ENCODE measurements at regions not wholly inside any gene's neighbourhood (a gene's known extent, or its start where the extent isn't known, plus 50 kb on each side); places are given as distances from the start of the nearest gene placed in this dataset.

DNA sequence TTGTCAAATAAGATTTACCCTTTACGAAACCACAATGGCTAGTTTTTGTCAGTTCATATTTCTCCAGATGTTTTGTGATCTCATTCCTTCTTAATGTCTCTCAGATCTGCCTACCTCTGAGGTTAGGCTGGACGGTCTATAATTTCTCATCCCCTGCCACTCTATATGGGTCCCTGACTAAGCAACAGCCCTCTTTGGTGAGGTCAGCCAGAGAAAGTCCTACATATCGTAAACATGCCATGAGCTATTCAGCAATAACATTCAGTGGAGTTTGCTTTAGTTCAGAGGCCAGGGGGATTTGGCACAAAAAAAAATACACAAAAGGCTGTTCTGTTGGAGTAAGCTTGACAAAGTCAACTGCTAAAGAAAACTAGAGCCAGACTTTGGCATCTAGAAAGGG lies 192.1 kb upstream of the NCKAP5 start:
- TF ChIP-seq, protein P1, sequence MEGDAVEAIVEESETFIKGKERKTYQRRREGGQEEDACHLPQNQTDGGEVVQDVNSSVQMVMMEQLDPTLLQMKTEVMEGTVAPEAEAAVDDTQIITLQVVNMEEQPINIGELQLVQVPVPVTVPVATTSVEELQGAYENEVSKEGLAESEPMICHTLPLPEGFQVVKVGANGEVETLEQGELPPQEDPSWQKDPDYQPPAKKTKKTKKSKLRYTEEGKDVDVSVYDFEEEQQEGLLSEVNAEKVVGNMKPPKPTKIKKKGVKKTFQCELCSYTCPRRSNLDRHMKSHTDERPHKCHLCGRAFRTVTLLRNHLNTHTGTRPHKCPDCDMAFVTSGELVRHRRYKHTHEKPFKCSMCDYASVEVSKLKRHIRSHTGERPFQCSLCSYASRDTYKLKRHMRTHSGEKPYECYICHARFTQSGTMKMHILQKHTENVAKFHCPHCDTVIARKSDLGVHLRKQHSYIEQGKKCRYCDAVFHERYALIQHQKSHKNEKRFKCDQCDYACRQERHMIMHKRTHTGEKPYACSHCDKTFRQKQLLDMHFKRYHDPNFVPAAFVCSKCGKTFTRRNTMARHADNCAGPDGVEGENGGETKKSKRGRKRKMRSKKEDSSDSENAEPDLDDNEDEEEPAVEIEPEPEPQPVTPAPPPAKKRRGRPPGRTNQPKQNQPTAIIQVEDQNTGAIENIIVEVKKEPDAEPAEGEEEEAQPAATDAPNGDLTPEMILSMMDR (IDR thresholded peaks at IDR 0.05): no peak

DNA sequence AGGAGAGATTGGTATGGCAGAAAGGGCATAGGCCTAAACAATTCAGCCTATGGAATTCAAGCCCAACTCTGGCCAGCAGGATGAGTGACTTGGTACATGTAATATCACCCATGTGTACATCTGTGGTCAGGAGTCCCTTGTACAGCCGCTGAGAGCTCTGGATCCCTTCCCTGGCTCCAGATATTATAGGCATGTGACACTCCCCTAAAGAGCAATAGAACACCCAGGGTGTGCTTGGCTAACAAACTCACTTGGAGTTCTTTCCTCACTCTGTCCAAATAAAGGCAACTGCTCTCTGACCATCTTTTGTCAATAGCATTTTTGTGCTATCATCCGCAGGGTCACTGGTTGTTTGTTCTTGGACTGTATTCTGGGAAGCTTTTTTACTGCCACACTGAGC lies 197.4 kb upstream of the NCKAP5 start:
- TF ChIP-seq, protein P1 (IDR thresholded peaks at IDR 0.05): no peak

DNA sequence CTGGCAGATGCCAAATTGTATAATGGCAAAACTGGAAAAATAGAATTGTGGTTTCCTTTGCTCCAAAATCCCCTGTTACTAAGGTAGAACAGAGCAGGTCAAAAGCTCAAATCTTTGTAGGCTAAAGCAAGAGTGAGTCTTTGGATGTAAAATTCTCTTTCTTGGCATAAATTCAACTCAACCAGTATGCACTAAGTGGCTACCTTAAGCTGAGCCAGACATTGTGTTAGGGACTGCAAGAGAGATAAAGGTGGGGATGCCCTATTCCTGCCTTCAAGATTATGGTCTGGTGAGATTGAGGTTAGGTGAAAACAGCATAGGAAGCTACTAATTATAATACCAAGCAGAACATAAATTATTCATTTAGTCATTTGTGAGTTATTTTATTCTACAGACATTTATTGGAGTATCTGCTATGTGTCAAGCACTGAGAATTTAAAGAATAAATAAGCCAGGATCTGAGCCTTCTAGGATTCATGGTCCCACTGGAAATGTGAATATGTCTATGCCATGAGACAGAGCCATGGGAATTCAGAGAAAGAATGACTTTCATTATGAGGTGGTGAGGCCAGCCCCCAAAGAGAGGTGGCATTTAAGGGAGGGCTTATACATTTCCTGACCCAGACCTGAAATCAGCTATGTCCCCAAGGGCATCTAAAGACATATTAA lies 198.0 kb upstream of the NCKAP5 start:
- TF ChIP-seq, protein P1 (IDR thresholded peaks at IDR 0.05): no peak

DNA sequence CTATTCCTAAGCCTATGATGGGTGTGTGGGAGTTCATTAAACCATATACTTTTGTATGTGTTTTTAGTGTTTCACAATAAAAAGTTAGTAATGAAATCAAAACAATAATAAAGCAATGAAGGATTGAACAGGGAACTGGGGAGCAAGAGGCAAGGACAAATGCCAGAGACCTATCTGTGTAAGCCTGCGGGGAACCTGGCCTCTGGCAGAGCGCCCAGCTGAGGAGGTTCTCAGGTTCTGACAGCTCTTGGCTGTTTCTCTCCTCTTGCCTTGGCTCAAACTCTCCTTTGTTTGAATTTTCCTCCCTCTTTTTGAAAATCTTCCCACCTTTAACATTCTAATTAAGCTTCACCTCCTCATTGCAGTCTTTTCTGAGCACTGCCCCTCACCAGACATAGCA lies 200.0 kb upstream of the NCKAP5 start:
- TF ChIP-seq, protein P1 (IDR thresholded peaks at IDR 0.05): no peak

DNA sequence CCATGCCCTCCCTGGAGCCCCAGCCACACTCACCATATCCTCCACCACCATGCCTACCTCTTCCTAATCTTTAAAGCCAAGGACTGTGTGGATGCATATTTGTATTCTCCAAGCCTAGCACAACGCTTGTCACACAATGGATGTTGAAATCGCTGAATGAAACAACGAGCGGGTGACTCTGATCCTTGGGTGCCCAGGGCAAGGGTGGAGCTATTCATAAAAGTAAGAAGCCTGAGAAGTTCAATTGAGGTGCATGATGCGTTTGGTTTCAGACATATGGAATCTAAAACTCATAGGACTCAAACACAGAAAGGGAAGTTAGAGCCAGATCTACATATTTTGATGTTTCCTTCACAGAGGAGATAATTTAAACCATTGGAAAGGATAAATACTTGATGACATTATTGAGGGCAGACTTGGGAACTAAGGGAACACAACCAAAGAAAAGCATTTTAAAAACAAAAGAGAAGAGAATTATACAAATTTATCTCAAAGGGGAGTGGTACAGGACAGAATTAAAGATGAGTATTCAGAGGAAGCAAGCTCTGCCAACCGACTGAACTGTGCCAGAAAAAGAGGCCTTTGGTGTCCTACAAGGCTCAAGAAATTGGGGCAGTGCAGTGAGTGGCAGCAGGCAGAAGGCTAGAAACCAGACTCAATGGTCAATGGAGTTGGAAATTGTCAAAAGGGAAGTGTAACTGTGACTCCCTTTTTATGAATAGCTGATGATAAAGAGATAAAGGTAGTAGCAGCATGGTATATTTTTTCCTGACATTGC lies 200.6 kb upstream of the NCKAP5 start:
- TF ChIP-seq, protein P1 (IDR thresholded peaks at IDR 0.05): no peak

DNA sequence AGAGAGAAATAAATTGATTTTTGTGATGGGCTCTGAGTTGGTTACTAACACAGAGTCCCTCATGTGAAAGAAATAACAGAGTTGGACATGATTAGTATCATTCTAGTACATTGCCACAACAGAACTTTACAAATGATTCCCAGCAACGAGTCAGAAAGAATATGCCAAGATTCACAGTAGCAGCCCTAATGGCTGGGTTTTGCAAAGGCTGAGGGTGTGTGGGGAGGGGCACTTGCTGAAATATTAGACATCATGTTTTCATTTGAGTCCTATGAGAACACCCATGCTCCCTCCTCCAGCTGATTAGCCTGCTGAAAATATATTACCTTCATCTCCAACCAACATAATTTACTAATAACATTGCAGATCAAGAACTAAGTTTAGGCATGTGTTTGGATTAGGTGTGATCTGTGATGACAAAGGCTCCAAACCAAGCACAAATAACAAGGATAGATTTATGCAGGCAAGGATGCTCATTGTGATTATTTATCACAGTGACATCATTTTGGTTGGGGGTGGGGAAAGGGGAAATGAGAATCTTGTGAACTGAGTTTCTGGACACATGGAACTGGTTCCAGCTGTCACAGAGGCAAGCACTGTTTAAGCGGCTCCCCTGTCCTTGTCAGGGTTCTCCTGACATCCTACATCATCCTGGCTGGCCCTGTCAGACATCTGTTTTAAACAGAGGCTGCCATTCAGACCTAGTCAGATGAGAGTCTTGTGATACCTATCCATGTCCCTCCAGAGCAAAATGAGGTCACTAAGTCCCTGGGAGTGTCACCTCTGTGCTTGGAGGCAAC lies 205.8 kb upstream of the NCKAP5 start:
- TF ChIP-seq, protein P1 (IDR thresholded peaks at IDR 0.05): no peak

DNA sequence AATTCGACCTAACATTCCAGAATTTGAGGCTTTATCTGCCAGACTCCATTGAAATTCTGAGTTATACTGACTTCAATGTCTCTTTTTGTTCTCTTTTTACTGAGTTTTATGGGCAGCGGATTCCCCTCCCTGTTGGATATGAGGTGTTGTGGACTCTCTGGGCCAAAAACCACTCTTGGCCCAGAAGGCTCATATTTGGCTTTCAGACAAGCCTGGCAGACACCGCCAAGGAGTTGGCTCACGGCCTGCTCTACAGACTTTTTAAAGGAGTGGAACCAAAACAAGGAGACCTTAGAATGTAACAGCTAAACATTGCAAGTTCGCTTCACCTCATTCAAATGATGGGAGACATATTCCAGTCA lies 206.4 kb upstream of the NCKAP5 start:
- TF ChIP-seq, protein P1 (IDR thresholded peaks at IDR 0.05): no peak
